B cell (primary cell): ENCODE measurements at regions not wholly inside any gene's neighbourhood (a gene's known extent, or its start where the extent isn't known, plus 50 kb on each side); places are given as distances from the start of the nearest gene placed in this dataset.
"Not testable (repeated sequence)": the region's sequence is repeated elsewhere in the genome, so short reads cannot be mapped to it uniquely, and the experiment has no call there.

Source experiments
- ATAC-seq: fragments of 200-7000 bp; cut with Tn5 transposase; one replicate; pipeline ENCODE4 v1.10.0; 2021; ENCODE audit warnings: low read depth, mild to moderate bottlenecking, moderate number of reproducible peaks, moderate library complexity
- CTCF ChIA-PET: fragments of 350-600 bp; sonication (Branson Sonifier 250); formaldehyde crosslinking; loops from one replicate; lab custom pipeline; 2021; ENCODE audit warnings: antibody characterized with exemption, inconsistent platforms; lab: Charles Lee
- POLR2A ChIA-PET: fragments of 350-600 bp; sonication (Branson Sonifier 250); formaldehyde crosslinking; loops from one replicate; lab custom pipeline; 2021; ENCODE audit warnings: antibody characterized with exemption; lab: Charles Lee
- DNase-seq: peaks from one replicate; pipeline ENCODE4 v3.0.0; 2013
- H2AFZ ChIP-seq: 2 replicates; pipeline ENCODE4 v1.6.1; 2012; ENCODE audit warnings: mild to moderate bottlenecking, low read depth, low read length; ENCODE audit not compliant: insufficient read depth, poor library complexity, severe bottlenecking
- H3K27ac ChIP-seq, 2 donors: 1 replicate in 1 of 2; 2 replicates in 1 of 2; pipeline ENCODE4 v1.5.1; 2012 to 2013; ENCODE audit warnings: low read length in 2 of 2, mild to moderate bottlenecking in 2 of 2, moderate library complexity in 1 of 2
- H3K27me3 ChIP-seq, 4 experiments: fragments of 200-600 bp in 1 of 4; sonication (generic) in 1 of 4; replicated peaks in 1 of 4; 1 replicate in 2 of 4; 2 replicates in 2 of 4; pipeline versions ENCODE4 v1.6.1 to v1.7.0; 2013 to 2016; ENCODE audit warnings: low read length in 3 of 4, mild to moderate bottlenecking in 2 of 4, mixed read lengths in 1 of 4, moderate library complexity in 1 of 4; ENCODE audit not compliant: insufficient read depth in 4 of 4, control insufficient read depth in 3 of 4; ENCODE audit errors: control extremely low read depth in 1 of 4
- H3K36me3 ChIP-seq, 2 experiments: replicated peaks in 1 of 2; 1 replicate in 1 of 2; 2 replicates in 1 of 2; pipeline versions ENCODE4 v1.6.1 to v1.7.1; 2013; ENCODE audit warnings: low read length in 1 of 2; ENCODE audit not compliant: insufficient read depth in 2 of 2, control insufficient read depth in 1 of 2; ENCODE audit errors: control extremely low read depth in 1 of 2, extremely low read depth in 1 of 2
- H3K4me1 ChIP-seq, 2 donors: fragments of 200-600 bp in 1 of 2; sonication (generic) in 1 of 2; 1 replicate in 1 of 2; 2 replicates in 1 of 2; pipeline versions ENCODE4 v1.5.1 to v1.6.1; 2013 to 2017; ENCODE audit warnings: low read length in 2 of 2; ENCODE audit not compliant: control insufficient read depth in 2 of 2, insufficient read depth in 2 of 2
- H3K4me2 ChIP-seq: replicated peaks from 2 replicates; pipeline ENCODE3; 2012; ENCODE audit warnings: mild to moderate bottlenecking, low read depth, low read length; ENCODE audit not compliant: poor library complexity, severe bottlenecking
- H3K4me3 ChIP-seq, 5 experiments: fragments of 200-600 bp in 1 of 5; sonication (generic) in 1 of 5; 1 replicate in 3 of 5; 2 replicates in 2 of 5; pipeline versions ENCODE4 v1.5.1 to v1.7.0; 2011 to 2016; ENCODE audit warnings: low read length in 4 of 5, mild to moderate bottlenecking in 4 of 5, low read depth in 2 of 5, control low read depth in 1 of 5, moderate library complexity in 1 of 5; ENCODE audit not compliant: insufficient read depth in 1 of 5; ENCODE audit errors: control extremely low read depth in 1 of 5, extremely low read depth in 1 of 5
- H3K79me2 ChIP-seq: fragments of 200-600 bp; sonication (generic); one replicate; pipeline ENCODE4 v1.6.0; 2016; ENCODE audit warnings: low read length; ENCODE audit not compliant: control insufficient read depth, insufficient read depth
- H3K9ac ChIP-seq: fragments of 200-600 bp; sonication (generic); 2 replicates; pipeline ENCODE4 v1.6.1; 2017; ENCODE audit warnings: mild to moderate bottlenecking, low read length, moderate library complexity
- H3K9me3 ChIP-seq, 3 donors: one replicate each; pipeline versions ENCODE4 v1.6.1 to v1.7.1; 2013; ENCODE audit warnings: low read length in 2 of 3; ENCODE audit not compliant: control insufficient read depth in 2 of 3, insufficient read depth in 1 of 3; ENCODE audit errors: control extremely low read depth in 1 of 3
- H4K20me1 ChIP-seq: 2 replicates; pipeline ENCODE4 v1.6.0; 2012; ENCODE audit warnings: mild to moderate bottlenecking, low read length; ENCODE audit not compliant: insufficient read depth, control insufficient read depth, poor library complexity, severe bottlenecking
- H3K27ac Mint-ChIP-seq: one replicate; pipeline ENCODE4 v1.8.0; 2021; ENCODE audit warnings: mixed read lengths
- H3K27me3 Mint-ChIP-seq: one replicate; pipeline ENCODE4 v1.8.0; 2021; ENCODE audit warnings: mixed read lengths
- H3K4me1 Mint-ChIP-seq: one replicate; pipeline ENCODE4 v1.8.0; 2021; ENCODE audit warnings: mixed read lengths
- H3K4me3 Mint-ChIP-seq: one replicate; pipeline ENCODE4 v1.8.0; 2021; ENCODE audit warnings: mixed read lengths
- H3K9me3 Mint-ChIP-seq: one replicate; pipeline ENCODE4 v1.8.0; 2022; ENCODE audit warnings: mixed read lengths; ENCODE audit not compliant: insufficient read depth
- EZH2 ChIP-seq: IDR thresholded peaks from 2 replicates; pipeline ENCODE4 v1.6.1; 2012; ENCODE audit warnings: borderline replicate concordance, low read depth, mild to moderate bottlenecking, moderate library complexity, low read length; ENCODE audit not compliant: insufficient read depth, poor library complexity, severe bottlenecking
- WGBS: methylation state at CpG from one replicate; pipeline ENCODE4 v1.1.5; 2013; ENCODE audit warnings: missing lambda C conversion rate; ENCODE audit not compliant: insufficient coverage; 5-methylcytosine and 5-hydroxymethylcytosine counted together
- intact Hi-C: fragments of 100-400 bp; cut with micrococcal nuclease; formaldehyde crosslinking; loops from one replicate; pipeline ENCODE4 v1.10.0; 2022
- TF ChIP-seq, protein P1 (sequence below): fragments of 200-600 bp; IDR thresholded peaks from one replicate; pipeline ENCODE4 v1.8.0; 2022; ENCODE audit warnings: antibody characterized with exemption, mild to moderate bottlenecking

DNA sequence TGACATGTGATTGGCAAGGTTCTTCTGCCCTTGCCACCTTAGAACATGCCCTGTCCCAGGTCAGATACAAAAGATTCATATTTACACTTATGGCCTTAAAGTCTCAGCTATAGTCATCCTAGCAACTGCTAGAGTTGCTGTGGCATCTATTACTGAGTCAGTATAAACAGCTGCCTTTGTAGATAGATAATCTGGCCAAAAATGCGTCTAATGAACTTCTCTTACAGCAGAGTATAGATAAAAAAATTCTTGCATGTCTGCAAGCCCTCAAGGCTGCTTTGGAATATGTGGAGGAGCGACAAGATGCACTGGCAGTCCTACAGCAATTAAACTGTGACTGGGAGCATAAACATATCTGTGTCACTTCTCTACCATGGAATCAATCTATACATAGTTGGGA is 1209.7 kb upstream of the PABPC4L start:
- Histone ChIP-seq H3K4me2 (no peak overlapping the region), H3K79me2 (no peaks in the 10 kb centered on the region), H3K36me3 (no peaks in the 10 kb centered on the region), H3K27ac (no peak overlapping the region), H3K27me3 (no peaks in the 10 kb centered on the region), H3K4me3 (no peak overlapping the region), H3K9ac (no peak overlapping the region), H3K9me3 (peaks cover 0 to 13% (median 0%) of the 10 kb centered on the region in 3 donors), H4K20me1 (no peaks in the 10 kb centered on the region), H3K4me1 (no peaks in the 10 kb centered on the region), H2AFZ (no peak overlapping the region)
- no peak for TF ChIP-seq EZH2
- TF ChIP-seq, protein P1, sequence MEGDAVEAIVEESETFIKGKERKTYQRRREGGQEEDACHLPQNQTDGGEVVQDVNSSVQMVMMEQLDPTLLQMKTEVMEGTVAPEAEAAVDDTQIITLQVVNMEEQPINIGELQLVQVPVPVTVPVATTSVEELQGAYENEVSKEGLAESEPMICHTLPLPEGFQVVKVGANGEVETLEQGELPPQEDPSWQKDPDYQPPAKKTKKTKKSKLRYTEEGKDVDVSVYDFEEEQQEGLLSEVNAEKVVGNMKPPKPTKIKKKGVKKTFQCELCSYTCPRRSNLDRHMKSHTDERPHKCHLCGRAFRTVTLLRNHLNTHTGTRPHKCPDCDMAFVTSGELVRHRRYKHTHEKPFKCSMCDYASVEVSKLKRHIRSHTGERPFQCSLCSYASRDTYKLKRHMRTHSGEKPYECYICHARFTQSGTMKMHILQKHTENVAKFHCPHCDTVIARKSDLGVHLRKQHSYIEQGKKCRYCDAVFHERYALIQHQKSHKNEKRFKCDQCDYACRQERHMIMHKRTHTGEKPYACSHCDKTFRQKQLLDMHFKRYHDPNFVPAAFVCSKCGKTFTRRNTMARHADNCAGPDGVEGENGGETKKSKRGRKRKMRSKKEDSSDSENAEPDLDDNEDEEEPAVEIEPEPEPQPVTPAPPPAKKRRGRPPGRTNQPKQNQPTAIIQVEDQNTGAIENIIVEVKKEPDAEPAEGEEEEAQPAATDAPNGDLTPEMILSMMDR, result no peak
- H3K27ac Mint-ChIP-seq, result no peak overlapping the region
- no peak for ATAC-seq
- intact Hi-C loops, result no loop called here
- CTCF ChIA-PET, result no interaction called here
- H3K27me3 Mint-ChIP-seq, result no peaks in the 10 kb centered on the region
- no peaks in the 10 kb centered on the region for H3K4me1 Mint-ChIP-seq
- POLR2A ChIA-PET, result no interaction called here
- DNase-seq, result no peak
- peaks cover 2% of the 10 kb centered on the region for H3K9me3 Mint-ChIP-seq
- WGBS, result 83% methylated on average over 1 of the region's 2 CpGs
- no peak overlapping the region for H3K4me3 Mint-ChIP-seq

DNA sequence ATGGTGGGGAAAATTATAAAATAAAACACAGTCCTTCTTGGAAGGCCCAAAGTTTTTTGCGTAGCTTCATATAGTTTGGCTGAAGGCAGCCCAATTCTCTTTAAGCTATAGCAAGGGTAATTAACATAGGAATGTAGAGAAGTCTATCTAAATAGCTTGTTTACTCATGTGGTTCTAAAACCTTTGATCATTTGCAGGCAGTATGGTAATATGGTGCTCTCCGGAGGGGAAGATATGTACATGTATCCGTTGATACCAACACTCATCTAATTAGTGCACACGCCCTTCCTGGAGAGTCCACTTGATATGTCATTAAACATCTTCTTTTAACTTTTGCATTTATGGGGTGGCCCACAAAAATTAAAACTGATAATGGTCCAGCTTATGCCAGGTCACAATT is 1207.7 kb upstream of the PABPC4L start:
- H3K4me3 ChIP-seq, DNase-seq, H3K4me3 Mint-ChIP-seq, ATAC-seq, H3K27ac ChIP-seq, POLR2A ChIA-PET, H3K4me1 ChIP-seq, H3K4me2 ChIP-seq, intact Hi-C loops, H3K9me3 Mint-ChIP-seq, H4K20me1 ChIP-seq, H3K4me1 Mint-ChIP-seq, H3K27me3 Mint-ChIP-seq, H3K79me2 ChIP-seq, H3K27ac Mint-ChIP-seq, H3K36me3 ChIP-seq, H3K27me3 ChIP-seq, H2AFZ ChIP-seq, CTCF ChIA-PET, H3K9ac ChIP-seq: not testable (repeated sequence)
- H3K9me3 ChIP-seq, result peaks cover 0 to 18% (median 0%) of the 10 kb centered on the region in 3 donors
- WGBS, result no CpG with 5 or more reads among the region's 4 CpGs
